GM23338 (cell line): ENCODE measurements at regions not wholly inside any gene's neighbourhood (a gene's known extent, or its start where the extent isn't known, plus 50 kb on each side); places are given as distances from the start of the nearest gene placed in this dataset.

Experiments used
- ATAC-seq: fragments of 200-7000 bp; cut with Tn5 transposase; 3 replicates; pipeline ENCODE4 v1.9.1; 2020
- DNase-seq: peaks from one replicate; pipeline ENCODE4 v3.0.0-alpha.2; 2015; ENCODE audit warnings: low spot score
- H2AFZ ChIP-seq: fragments of 200-600 bp; sonication (generic); 2 replicates; pipeline ENCODE4 v1.8.0; 2016; ENCODE audit warnings: antibody characterized with exemption, mild to moderate bottlenecking, moderate library complexity
- H3F3A ChIP-seq: fragments of 200-600 bp; sonication (generic); replicated peaks from 2 replicates; pipeline ENCODE4 v1.8.0; 2017; ENCODE audit warnings: antibody characterized with exemption, mixed run types, low read depth
- H3K27ac ChIP-seq: fragments of 200-600 bp; sonication (generic); 2 replicates; pipeline ENCODE4 v1.6.1; 2016; ENCODE audit warnings: low read depth
- H3K27me3 ChIP-seq: fragments of 200-600 bp; sonication (generic); 2 replicates; pipeline ENCODE4 v1.8.0; 2016; ENCODE audit warnings: mild to moderate bottlenecking, mixed run types, moderate library complexity; ENCODE audit not compliant: insufficient read depth
- H3K36me3 ChIP-seq: fragments of 200-600 bp; sonication (generic); 2 replicates; pipeline ENCODE4 v1.8.0; 2016; ENCODE audit warnings: mild to moderate bottlenecking; ENCODE audit not compliant: insufficient read depth
- H3K4me1 ChIP-seq: fragments of 200-600 bp; sonication (generic); 2 replicates; pipeline ENCODE4 v1.8.0; 2016; ENCODE audit warnings: mild to moderate bottlenecking, moderate library complexity; ENCODE audit not compliant: insufficient read depth
- H3K4me2 ChIP-seq: fragments of 200-600 bp; sonication (generic); 2 replicates; pipeline ENCODE4 v1.7.1; 2017; ENCODE audit warnings: mixed run types
- H3K4me3 ChIP-seq: fragments of 200-600 bp; sonication (generic); 2 replicates; pipeline ENCODE4 v1.6.1; 2016; ENCODE audit warnings: mixed run types
- H3K79me2 ChIP-seq: fragments of 200-600 bp; sonication (generic); replicated peaks from 2 replicates; pipeline ENCODE4 v1.8.0; 2017; ENCODE audit warnings: mild to moderate bottlenecking; ENCODE audit not compliant: insufficient read depth
- H3K9me2 ChIP-seq: fragments of 200-600 bp; sonication (generic); 2 replicates; pipeline ENCODE4 v1.8.0; 2017; ENCODE audit not compliant: insufficient read depth
- H4K20me1 ChIP-seq: fragments of 200-600 bp; sonication (generic); replicated peaks from 2 replicates; pipeline ENCODE4 v1.8.0; 2017; ENCODE audit warnings: mild to moderate bottlenecking; ENCODE audit not compliant: insufficient read depth
- H3K27ac Mint-ChIP-seq: 2 replicates; pipeline ENCODE4 v1.8.0; 2020; ENCODE audit warnings: inconsistent platforms, mild to moderate bottlenecking, moderate library complexity, mixed read lengths
- H3K27me3 Mint-ChIP-seq: 3 replicates; pipeline ENCODE4 v1.8.0; 2022; ENCODE audit warnings: low read depth, mild to moderate bottlenecking, moderate library complexity, mixed read lengths, inconsistent platforms; ENCODE audit not compliant: insufficient read depth, poor library complexity
- H3K36me3 Mint-ChIP-seq: 3 replicates; pipeline ENCODE4 v1.8.0; 2021; ENCODE audit warnings: low read depth, mild to moderate bottlenecking, inconsistent platforms, moderate library complexity, mixed read lengths
- H3K4me1 Mint-ChIP-seq: 3 replicates; pipeline ENCODE4 v1.8.0; 2020; ENCODE audit warnings: mild to moderate bottlenecking, inconsistent platforms, mixed read lengths
- H3K4me3 Mint-ChIP-seq: 3 replicates; pipeline ENCODE4 v1.8.0; 2021; ENCODE audit warnings: moderate library complexity, mild to moderate bottlenecking, inconsistent platforms, mixed read lengths
- H3K9me3 Mint-ChIP-seq: 3 replicates; pipeline ENCODE4 v1.8.0; 2020; ENCODE audit warnings: moderate library complexity, mild to moderate bottlenecking, inconsistent platforms, mixed read lengths
- CREB1 ChIP-seq: fragments of 250-450 bp; sonication (Bioruptor Pico); IDR thresholded peaks from 2 replicates; pipeline ENCODE4 v1.5.0; 2020; ENCODE audit warnings: low read depth, mild to moderate bottlenecking, moderate library complexity
- ETS1 ChIP-seq: IDR thresholded peaks from 2 replicates; pipeline ENCODE4 v1.6.1; 2016; ENCODE audit warnings: antibody characterized with exemption
- EZH2 ChIP-seq: fragments of 200-600 bp; sonication (generic); IDR thresholded peaks from one replicate; pipeline ENCODE4 v1.8.0; 2017; ENCODE audit warnings: antibody characterized with exemption, mild to moderate bottlenecking, low read depth; ENCODE audit not compliant: unreplicated experiment
- JUNB ChIP-seq: IDR thresholded peaks from one replicate; pipeline ENCODE4 v1.6.1; 2016; ENCODE audit warnings: antibody characterized with exemption; ENCODE audit not compliant: unreplicated experiment
- NANOG ChIP-seq: IDR thresholded peaks from 2 replicates; pipeline ENCODE4 v1.6.1; 2016; ENCODE audit warnings: antibody characterized with exemption, borderline replicate concordance
- POLR2AphosphoS5 ChIP-seq: IDR thresholded peaks from 2 replicates; pipeline ENCODE4 v1.6.1; 2016; ENCODE audit warnings: antibody characterized with exemption, low read depth
- STAT1 ChIP-seq: IDR thresholded peaks from one replicate; pipeline ENCODE4 v1.6.1; 2016; ENCODE audit warnings: antibody characterized with exemption; ENCODE audit not compliant: unreplicated experiment
- ZNF114 ChIP-seq: fragments of 250-450 bp; sonication (Bioruptor Pico); IDR thresholded peaks from 2 replicates; pipeline ENCODE4 v1.5.0; 2020; ENCODE audit warnings: mild to moderate bottlenecking, moderate library complexity
- ZNF331 ChIP-seq: fragments of 250-450 bp; sonication (Bioruptor Pico); IDR thresholded peaks from 2 replicates; pipeline ENCODE4 v1.5.0; 2020; ENCODE audit warnings: low read depth, mild to moderate bottlenecking, moderate library complexity
- ZNF462 ChIP-seq: fragments of 250-450 bp; sonication (Bioruptor Pico); IDR thresholded peaks from 2 replicates; pipeline ENCODE4 v1.5.0; 2020; ENCODE audit warnings: mild to moderate bottlenecking, moderate library complexity

DNA sequence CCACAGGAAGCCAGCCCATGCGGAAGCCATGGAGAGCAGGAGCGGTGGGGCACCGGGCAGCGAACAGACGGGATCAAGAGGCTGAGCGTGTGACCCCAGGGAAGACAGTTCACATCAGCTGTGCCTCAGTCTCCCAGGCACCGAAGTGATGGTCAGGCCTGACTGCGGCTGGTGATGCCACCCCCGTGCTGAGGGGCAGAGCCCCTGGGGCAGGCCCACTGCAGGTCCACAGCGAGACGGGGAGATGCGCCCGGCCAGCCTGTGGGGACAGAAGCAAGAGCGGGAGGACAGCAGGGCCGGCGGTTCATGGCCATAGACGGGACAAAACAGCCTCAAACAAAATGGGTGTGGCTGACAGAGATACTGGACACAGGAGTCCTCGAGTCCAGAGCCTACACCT, 93.8 kb downstream of the RIPK4 start (continued):
- no peak for TF ChIP-seq ZNF462 (CRISPR knock-in tag)
- no peak for TF ChIP-seq ETS1
- TF ChIP-seq POLR2AphosphoS5, result no peak

DNA sequence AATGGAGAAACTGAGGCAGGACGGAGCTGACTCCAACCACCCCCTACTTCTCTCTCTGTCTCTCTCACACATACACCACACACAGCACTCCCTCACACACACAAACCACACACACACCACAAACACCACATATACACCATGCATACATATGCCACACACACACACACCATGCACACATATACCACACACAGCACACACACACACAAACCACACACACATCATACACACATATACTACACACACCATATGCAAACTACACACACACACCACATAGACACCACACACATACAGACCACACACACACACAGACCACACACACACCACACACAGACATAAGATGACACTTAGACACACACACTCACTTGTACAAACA, 94.3 kb downstream of the RIPK4 start:
- H3K79me2 ChIP-seq, result no peaks in the 10 kb centered on the region
- H3K4me1 Mint-ChIP-seq, result peaks cover 13% of the 10 kb centered on the region; the same call in 2 of the 3 replicates
- H3F3A ChIP-seq, result no peaks in the 10 kb centered on the region
- H4K20me1 ChIP-seq, result no peaks in the 10 kb centered on the region
- H2AFZ ChIP-seq, result no peak overlapping the region
- ATAC-seq, result no peak
- no peaks in the 10 kb centered on the region for H3K36me3 ChIP-seq
- no peak for DNase-seq
- H3K27me3 Mint-ChIP-seq, result peaks cover 15% of the 10 kb centered on the region
- H3K27ac ChIP-seq, result no peak overlapping the region
- peaks cover 8% of the 10 kb centered on the region for H3K4me1 ChIP-seq
- TF ChIP-seq ZNF331 (no peak), STAT1 (no peak), ETS1 (no peak), CREB1 (CRISPR knock-in tag) (no peak), ZNF114 (CRISPR knock-in tag) (no peak), EZH2 (no peak), JUNB (no peak), NANOG (no peak)
- no peaks in the 10 kb centered on the region; the same call in 2 of the 3 replicates for H3K9me3 Mint-ChIP-seq
- H3K36me3 Mint-ChIP-seq, result no peaks in the 10 kb centered on the region
- no peak overlapping the region for H3K27ac Mint-ChIP-seq
- no peaks in the 10 kb centered on the region for H3K27me3 ChIP-seq
- no peak overlapping the region for H3K4me3 ChIP-seq
- H3K4me3 Mint-ChIP-seq, result no peak overlapping the region
- H3K4me2 ChIP-seq, result no peak overlapping the region
- H3K9me2 ChIP-seq, result no peaks in the 10 kb centered on the region
